ENCODE measurements at regions not wholly inside any gene's neighbourhood (a gene's known extent, or its start where the extent isn't known, plus 50 kb on each side); places are given as distances from the start of the nearest gene placed in this dataset.

GRCh38 chr17:77482375-77483127, 341.8 kb downstream of the SEC14L1 start:
- H3K9me3 Mint-ChIP-seq = no peaks in the 10 kb centered on the region
- H3K27me3 Mint-ChIP-seq = no peaks in the 10 kb centered on the region
- H3K36me3 Mint-ChIP-seq = no peaks in the 10 kb centered on the region
- DNase-seq (ENCODE audit: low spot score) (no peak), ATAC-seq (no peak)
- H3K27ac Mint-ChIP-seq = no peak overlapping the region
- peaks cover 14 to 23% of the 10 kb centered on the region in 2 donors for H3K4me1 Mint-ChIP-seq (ENCODE audit: low read depth in 2 of 2)
- no peak overlapping the region for H3K4me3 Mint-ChIP-seq

GRCh38 chr17:77483128-77483598, 342.4 kb downstream of the SEC14L1 start:
- no peaks in the 10 kb centered on the region for H3K36me3 Mint-ChIP-seq
- H3K4me1 Mint-ChIP-seq (ENCODE audit: low read depth in 2 of 2) = peaks cover 11 to 19% of the 10 kb centered on the region in 2 donors
- no peak overlapping the region for H3K27ac Mint-ChIP-seq
- no peak overlapping the region for H3K4me3 Mint-ChIP-seq
- ATAC-seq = no peak
- no peak for DNase-seq (ENCODE audit: low spot score)
- H3K9me3 Mint-ChIP-seq = no peaks in the 10 kb centered on the region
- no peaks in the 10 kb centered on the region for H3K27me3 Mint-ChIP-seq

GRCh38 chr17:77484111-77484510, 343.3 kb downstream of the SEC14L1 start:
- Mint-ChIP-seq H3K4me3 (no peak overlapping the region), H3K9me3 (no peaks in the 10 kb centered on the region), H3K36me3 (no peaks in the 10 kb centered on the region), H3K4me1 (ENCODE audit: low read depth in 2 of 2) (peaks cover 11 to 15% of the 10 kb centered on the region in 2 donors), H3K27me3 (no peaks in the 10 kb centered on the region), H3K27ac (no peak overlapping the region)
- DNase-seq (ENCODE audit: low spot score) (no peak), ATAC-seq (no peak)

- no peak overlapping the region for H3K4me3 Mint-ChIP-seq
- no peak overlapping the region for H3K27ac Mint-ChIP-seq
- DNase-seq (ENCODE audit: low spot score) = no peak
- peak; percentile 51 for ATAC-seq
- H3K4me1 Mint-ChIP-seq (ENCODE audit: low read depth in 2 of 2) = peaks cover 11 to 13% of the 10 kb centered on the region in 2 donors
- no peaks in the 10 kb centered on the region for H3K36me3 Mint-ChIP-seq
- H3K27me3 Mint-ChIP-seq = no peaks in the 10 kb centered on the region
- H3K9me3 Mint-ChIP-seq = no peaks in the 10 kb centered on the region
These were observed 344.5 kb downstream of the SEC14L1 start for GRCh38 chr17:77485089-77485833.

- DNase-seq (ENCODE audit: low spot score) = peak; percentile 51
- Mint-ChIP-seq H3K4me1 (ENCODE audit: low read depth in 2 of 2) (peaks cover 6% of the 10 kb centered on the region in 2 donors), H3K9me3 (no peaks in the 10 kb centered on the region), H3K27ac (no peak overlapping the region), H3K27me3 (no peaks in the 10 kb centered on the region), H3K4me3 (no peak overlapping the region), H3K36me3 (no peaks in the 10 kb centered on the region)
- ATAC-seq = no peak
These were observed 346.5 kb downstream of the SEC14L1 start for GRCh38 chr17:77487211-77487629.

- H3K9me3 Mint-ChIP-seq = no peaks in the 10 kb centered on the region
- no peaks in the 10 kb centered on the region for H3K36me3 Mint-ChIP-seq
- no peaks in the 10 kb centered on the region for H3K27me3 Mint-ChIP-seq
- no peak overlapping the region for H3K4me3 Mint-ChIP-seq
- ATAC-seq (no peak), DNase-seq (ENCODE audit: low spot score) (peak; percentile 56)
- no peak overlapping the region for H3K27ac Mint-ChIP-seq
- peaks cover 6% of the 10 kb centered on the region in 2 donors for H3K4me1 Mint-ChIP-seq (ENCODE audit: low read depth in 2 of 2)
These were observed 347.1 kb downstream of the SEC14L1 start for GRCh38 chr17:77487677-77488530.

- ATAC-seq = no peak
- no peaks in the 10 kb centered on the region for H3K27me3 Mint-ChIP-seq
- H3K9me3 Mint-ChIP-seq = no peaks in the 10 kb centered on the region
- H3K4me3 Mint-ChIP-seq = no peak overlapping the region
- no peak overlapping the region for H3K27ac Mint-ChIP-seq
- H3K36me3 Mint-ChIP-seq = no peaks in the 10 kb centered on the region
- DNase-seq (ENCODE audit: low spot score) = no peak
- peaks cover 6% of the 10 kb centered on the region in 2 donors for H3K4me1 Mint-ChIP-seq (ENCODE audit: low read depth in 2 of 2)
These were observed 347.9 kb downstream of the SEC14L1 start for GRCh38 chr17:77488531-77489238.

GRCh38 chr17:77489239-77489892, 348.6 kb downstream of the SEC14L1 start:
- H3K27me3 Mint-ChIP-seq = no peaks in the 10 kb centered on the region
- ATAC-seq (no peak), DNase-seq (ENCODE audit: low spot score) (peak; percentile 51)
- H3K36me3 Mint-ChIP-seq = no peaks in the 10 kb centered on the region
- no peak overlapping the region for H3K27ac Mint-ChIP-seq
- H3K9me3 Mint-ChIP-seq = no peaks in the 10 kb centered on the region
- no peak overlapping the region for H3K4me3 Mint-ChIP-seq
- peaks cover 6% of the 10 kb centered on the region in 2 donors for H3K4me1 Mint-ChIP-seq (ENCODE audit: low read depth in 2 of 2)

- Mint-ChIP-seq H3K27me3 (no peaks in the 10 kb centered on the region), H3K27ac (no peak overlapping the region), H3K36me3 (no peaks in the 10 kb centered on the region), H3K4me1 (ENCODE audit: low read depth in 2 of 2) (peaks cover 6 to 8% of the 10 kb centered on the region in 2 donors), H3K4me3 (no peak overlapping the region), H3K9me3 (no peaks in the 10 kb centered on the region)
- DNase-seq (ENCODE audit: low spot score) (peak; percentile 28), ATAC-seq (no peak)
These were observed 349.1 kb downstream of the SEC14L1 start for GRCh38 chr17:77489893-77490255.

- DNase-seq (ENCODE audit: low spot score) (peak; percentile 59), ATAC-seq (no peak)
- no peaks in the 10 kb centered on the region for H3K9me3 Mint-ChIP-seq
- no peak overlapping the region for H3K27ac Mint-ChIP-seq
- no peaks in the 10 kb centered on the region for H3K27me3 Mint-ChIP-seq
- no peak overlapping the region for H3K4me3 Mint-ChIP-seq
- H3K36me3 Mint-ChIP-seq = no peaks in the 10 kb centered on the region
- H3K4me1 Mint-ChIP-seq (ENCODE audit: low read depth in 2 of 2) = peaks cover 6 to 13% of the 10 kb centered on the region in 2 donors
These were observed 349.8 kb downstream of the SEC14L1 start for GRCh38 chr17:77490361-77491183.

- Mint-ChIP-seq H3K4me3 (no peak overlapping the region), H3K27me3 (no peaks in the 10 kb centered on the region), H3K9me3 (no peaks in the 10 kb centered on the region), H3K27ac (peak overlapping the region in 1 of 2 donors; percentile 54), H3K4me1 (ENCODE audit: low read depth in 2 of 2) (peaks cover 0 to 8% of the 10 kb centered on the region in 2 donors), H3K36me3 (no peaks in the 10 kb centered on the region)
- peak; percentile 54 for DNase-seq (ENCODE audit: low spot score)
- ATAC-seq = no peak
These were observed 351.2 kb downstream of the SEC14L1 start for GRCh38 chr17:77491921-77492445.
